Neural progenitor cell (in vitro differentiated cells): ENCODE measurements at regions not wholly inside any gene's neighbourhood (a gene's known extent, or its start where the extent isn't known, plus 50 kb on each side); places are given as distances from the start of the nearest gene placed in this dataset.

Source experiments
- DNase-seq: peaks from one replicate; pipeline ENCODE4 v3.0.0-alpha.2; 2016; ENCODE audit warnings: low spot score
- H2AFZ ChIP-seq: fragments of 200-600 bp; sonication (generic); replicated peaks from 2 replicates; pipeline ENCODE4 v1.6.1; 2016; ENCODE audit warnings: antibody characterized with exemption
- H3F3A ChIP-seq: fragments of 200-600 bp; sonication (generic); 2 replicates; pipeline ENCODE4 v1.6.1; 2016; ENCODE audit warnings: antibody characterized with exemption, low read depth
- H3K27ac ChIP-seq: fragments of 200-600 bp; sonication (generic); 2 replicates; pipeline ENCODE4 v1.5.1; 2016; ENCODE audit warnings: mild to moderate bottlenecking
- H3K27me3 ChIP-seq: fragments of 200-600 bp; sonication (generic); 2 replicates; pipeline ENCODE4 v1.6.1; 2016; ENCODE audit warnings: mild to moderate bottlenecking, moderate library complexity
- H3K36me3 ChIP-seq: fragments of 200-600 bp; sonication (generic); 2 replicates; pipeline ENCODE4 v1.5.1; 2016
- H3K4me1 ChIP-seq: fragments of 200-600 bp; sonication (generic); 2 replicates; pipeline ENCODE4 v1.6.1; 2016; ENCODE audit warnings: mixed run types
- H3K4me2 ChIP-seq: fragments of 200-600 bp; sonication (generic); 2 replicates; pipeline ENCODE4 v1.6.1; 2016
- H3K4me3 ChIP-seq: fragments of 200-600 bp; sonication (generic); 2 replicates; pipeline ENCODE4 v1.5.1; 2016
- H3K79me2 ChIP-seq: fragments of 200-600 bp; sonication (generic); 2 replicates; pipeline ENCODE4 v1.6.1; 2016; ENCODE audit warnings: low read depth
- H3K9ac ChIP-seq: fragments of 200-600 bp; sonication (generic); 2 replicates; pipeline ENCODE4 v1.6.1; 2016
- H3K9me3 ChIP-seq: fragments of 200-600 bp; sonication (generic); 2 replicates; pipeline ENCODE4 v1.5.1; 2016; ENCODE audit warnings: low read depth
- H4K20me1 ChIP-seq: fragments of 200-600 bp; sonication (generic); 2 replicates; pipeline ENCODE4 v1.6.1; 2016; ENCODE audit warnings: low read depth
- H3K27ac Mint-ChIP-seq: 3 replicates; pipeline ENCODE4 v1.8.0; 2021; ENCODE audit warnings: mixed read lengths
- H3K27me3 Mint-ChIP-seq: 2 replicates; pipeline ENCODE4 v1.8.0; 2022; ENCODE audit warnings: low read depth, mild to moderate bottlenecking, inconsistent platforms, moderate library complexity, mixed read lengths; ENCODE audit not compliant: insufficient read depth
- H3K36me3 Mint-ChIP-seq: 3 replicates; pipeline ENCODE4 v1.8.0; 2021; ENCODE audit warnings: mixed read lengths
- H3K4me1 Mint-ChIP-seq: 3 replicates; pipeline ENCODE4 v1.8.0; 2021; ENCODE audit warnings: mixed read lengths
- H3K4me3 Mint-ChIP-seq: 3 replicates; pipeline ENCODE4 v1.8.0; 2021; ENCODE audit warnings: mild to moderate bottlenecking, moderate library complexity, mixed read lengths
- H3K9me3 Mint-ChIP-seq: 3 replicates; pipeline ENCODE4 v1.8.0; 2020; ENCODE audit warnings: mixed read lengths
- EZH2 ChIP-seq: fragments of 200-600 bp; sonication (generic); IDR thresholded peaks from 2 replicates; pipeline ENCODE4 v1.6.1; 2017; ENCODE audit warnings: antibody characterized with exemption, mild to moderate bottlenecking, moderate library complexity
- EZH2phosphoT487 ChIP-seq: fragments of 200-600 bp; sonication (generic); IDR thresholded peaks from 2 replicates; pipeline ENCODE4 v1.6.1; 2017; ENCODE audit warnings: antibody characterized with exemption
- TF ChIP-seq, protein P1 (sequence below): fragments of 200-600 bp; sonication (generic); IDR thresholded peaks from 2 replicates; pipeline ENCODE4 v1.5.1; 2017; ENCODE audit warnings: antibody characterized with exemption, mild to moderate bottlenecking

DNA sequence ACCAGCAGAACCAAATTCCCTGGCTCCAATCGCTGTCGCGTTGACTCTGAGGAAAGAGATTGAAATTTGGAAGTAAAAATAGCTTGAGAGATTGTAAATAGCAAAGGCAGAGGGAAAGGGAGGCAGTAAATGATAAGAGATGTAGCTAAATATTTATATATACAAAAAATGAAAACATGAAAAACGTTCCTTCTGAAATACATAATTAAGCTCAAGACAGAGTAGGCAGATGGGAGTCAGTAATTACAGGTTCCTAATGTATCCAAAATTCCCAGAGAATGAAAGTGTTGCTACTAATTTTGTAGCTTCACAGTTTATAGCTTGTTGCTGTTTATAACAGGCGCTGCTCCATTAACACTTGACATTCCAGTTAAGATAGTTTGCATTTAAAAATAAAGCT is 648.7 kb downstream of the KCNA4 start:
- Histone ChIP-seq H4K20me1 (no peaks in the 10 kb centered on the region), H3K9me3 (no peaks in the 10 kb centered on the region), H3K27ac (no peak overlapping the region), H3K4me3 (no peak overlapping the region), H3K4me1 (no peaks in the 10 kb centered on the region), H3K36me3 (no peaks in the 10 kb centered on the region), H3K4me2 (no peak overlapping the region), H3K27me3 (peaks cover 26% of the 10 kb centered on the region), H3K9ac (no peak overlapping the region), H3K79me2 (no peaks in the 10 kb centered on the region), H2AFZ (no peak overlapping the region), H3F3A (no peaks in the 10 kb centered on the region)
- H3K36me3 Mint-ChIP-seq, result no peaks in the 10 kb centered on the region
- no peak overlapping the region for H3K4me3 Mint-ChIP-seq
- peaks cover 3% of the 10 kb centered on the region for H3K27me3 Mint-ChIP-seq
- no peaks in the 10 kb centered on the region for H3K4me1 Mint-ChIP-seq
- no peak for TF ChIP-seq EZH2phosphoT487
- no peak for TF ChIP-seq EZH2
- TF ChIP-seq, protein P1, sequence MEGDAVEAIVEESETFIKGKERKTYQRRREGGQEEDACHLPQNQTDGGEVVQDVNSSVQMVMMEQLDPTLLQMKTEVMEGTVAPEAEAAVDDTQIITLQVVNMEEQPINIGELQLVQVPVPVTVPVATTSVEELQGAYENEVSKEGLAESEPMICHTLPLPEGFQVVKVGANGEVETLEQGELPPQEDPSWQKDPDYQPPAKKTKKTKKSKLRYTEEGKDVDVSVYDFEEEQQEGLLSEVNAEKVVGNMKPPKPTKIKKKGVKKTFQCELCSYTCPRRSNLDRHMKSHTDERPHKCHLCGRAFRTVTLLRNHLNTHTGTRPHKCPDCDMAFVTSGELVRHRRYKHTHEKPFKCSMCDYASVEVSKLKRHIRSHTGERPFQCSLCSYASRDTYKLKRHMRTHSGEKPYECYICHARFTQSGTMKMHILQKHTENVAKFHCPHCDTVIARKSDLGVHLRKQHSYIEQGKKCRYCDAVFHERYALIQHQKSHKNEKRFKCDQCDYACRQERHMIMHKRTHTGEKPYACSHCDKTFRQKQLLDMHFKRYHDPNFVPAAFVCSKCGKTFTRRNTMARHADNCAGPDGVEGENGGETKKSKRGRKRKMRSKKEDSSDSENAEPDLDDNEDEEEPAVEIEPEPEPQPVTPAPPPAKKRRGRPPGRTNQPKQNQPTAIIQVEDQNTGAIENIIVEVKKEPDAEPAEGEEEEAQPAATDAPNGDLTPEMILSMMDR, result no peak
- no peak for DNase-seq
- no peak overlapping the region for H3K27ac Mint-ChIP-seq
- H3K9me3 Mint-ChIP-seq, result no peaks in the 10 kb centered on the region

DNA sequence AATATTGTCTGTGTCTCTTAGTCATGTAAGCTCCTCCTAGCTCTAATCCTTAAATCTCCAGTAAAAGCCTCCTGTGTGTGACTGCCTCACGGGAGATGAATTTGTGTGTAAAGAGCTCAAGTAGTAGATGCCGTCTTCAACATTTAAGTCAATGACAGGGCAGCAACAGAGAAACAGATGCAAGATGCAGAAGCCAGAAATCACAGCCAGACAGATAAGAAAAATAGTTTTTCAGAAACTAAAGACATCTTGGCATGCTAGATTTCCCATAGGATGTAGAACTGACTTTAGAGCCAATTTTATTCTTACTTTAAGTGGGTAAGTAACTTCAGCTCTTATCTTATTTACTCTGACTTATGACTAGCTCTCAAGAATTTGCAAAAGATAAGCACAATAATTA is 652.8 kb downstream of the KCNA4 start:
- Mint-ChIP-seq H3K4me1 (no peaks in the 10 kb centered on the region), H3K27ac (no peak overlapping the region), H3K27me3 (peaks cover 6% of the 10 kb centered on the region), H3K4me3 (no peak overlapping the region), H3K36me3 (no peaks in the 10 kb centered on the region), H3K9me3 (no peaks in the 10 kb centered on the region)
- no peaks in the 10 kb centered on the region for H4K20me1 ChIP-seq
- H2AFZ ChIP-seq, result no peak overlapping the region
- no peak overlapping the region for H3K9ac ChIP-seq
- H3K27ac ChIP-seq, result no peak overlapping the region
- no peaks in the 10 kb centered on the region for H3K36me3 ChIP-seq
- no peak for DNase-seq
- H3K27me3 ChIP-seq, result peaks cover 28% of the 10 kb centered on the region
- no peaks in the 10 kb centered on the region for H3F3A ChIP-seq
- H3K79me2 ChIP-seq, result no peaks in the 10 kb centered on the region
- H3K4me2 ChIP-seq, result no peak overlapping the region
- no peak overlapping the region for H3K4me3 ChIP-seq
- H3K4me1 ChIP-seq, result no peaks in the 10 kb centered on the region
- TF ChIP-seq, protein P1, result no peak
- TF ChIP-seq EZH2phosphoT487 (no peak), EZH2 (no peak)
- no peaks in the 10 kb centered on the region for H3K9me3 ChIP-seq

DNA sequence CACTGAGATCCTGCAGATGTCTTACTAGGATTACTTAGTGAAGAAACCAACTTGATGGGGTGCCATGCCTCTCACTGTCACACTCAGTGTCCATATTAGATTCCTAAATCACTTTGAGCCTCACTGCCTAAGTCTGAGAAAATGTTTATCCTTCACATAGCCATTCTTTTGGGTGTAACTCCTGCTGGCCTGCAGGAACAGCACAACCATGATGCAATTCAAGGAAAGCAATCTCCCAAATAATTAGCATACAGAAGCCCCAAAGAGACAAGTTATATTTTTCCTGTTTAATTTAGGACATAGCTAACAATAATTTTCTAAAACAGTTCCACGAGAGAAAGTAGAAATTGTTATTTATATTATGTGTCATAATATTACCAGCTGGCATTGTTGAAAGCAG is 655.5 kb downstream of the KCNA4 start:
- H3K27me3 ChIP-seq, result peaks cover 28% of the 10 kb centered on the region
- H3K9ac ChIP-seq, result no peak overlapping the region
- H3K27ac ChIP-seq, result no peak overlapping the region
- H3K4me1 ChIP-seq, result no peaks in the 10 kb centered on the region
- H3K4me2 ChIP-seq, result no peak overlapping the region
- no peaks in the 10 kb centered on the region for H3K9me3 ChIP-seq
- no peaks in the 10 kb centered on the region for H3K9me3 Mint-ChIP-seq
- H3F3A ChIP-seq, result no peaks in the 10 kb centered on the region
- no peaks in the 10 kb centered on the region for H3K79me2 ChIP-seq
- H3K4me1 Mint-ChIP-seq, result no peaks in the 10 kb centered on the region
- no peaks in the 10 kb centered on the region for H4K20me1 ChIP-seq
- TF ChIP-seq EZH2phosphoT487 (no peak), EZH2 (no peak)
- TF ChIP-seq, protein P1, result no peak
- no peak overlapping the region for H3K27ac Mint-ChIP-seq
- H3K27me3 Mint-ChIP-seq, result peaks cover 3% of the 10 kb centered on the region
- no peaks in the 10 kb centered on the region for H3K36me3 Mint-ChIP-seq
- no peak overlapping the region for H3K4me3 ChIP-seq
- H3K4me3 Mint-ChIP-seq, result no peak overlapping the region
- H3K36me3 ChIP-seq, result no peaks in the 10 kb centered on the region
- no peak for DNase-seq
- no peak overlapping the region for H2AFZ ChIP-seq
